HepG2 (cell line): ENCODE measurements at regions not wholly inside any gene's neighbourhood (a gene's known extent, or its start where the extent isn't known, plus 50 kb on each side); places are given as distances from the start of the nearest gene placed in this dataset.

Experiments
- ATAC-seq: fragments of 200-7000 bp; cut with Tn5 transposase; 3 replicates; pipeline ENCODE4 v1.9.1; 2020; ENCODE audit warnings: mild to moderate bottlenecking, moderate library complexity
- BruUV-seq: library from RNA; stranded (reverse); fragments of 400-500 nt; replicated peaks from 2 replicates; lab custom pipeline; 2021; lab: Mats Ljungman, UMichigan
- CTCF ChIA-PET: fragments of 300-600 bp; formaldehyde crosslinking; extraction: SDS; loops from one replicate; lab custom pipeline; 2021; ENCODE audit warnings: low total read pairs, inconsistent platforms, low intra/inter-chr PET ratio; lab: Yijun Ruan, JAX
- POLR2A ChIA-PET: fragments of 350-600 bp; sonication (Branson Sonifier 250); formaldehyde crosslinking; loops from one replicate; lab custom pipeline; 2020; ENCODE audit warnings: antibody characterized with exemption, inconsistent platforms; lab: Yijun Ruan, JAX
- DNase-seq: peaks from one replicate; pipeline ENCODE4 v3.0.0-alpha.2; 2015; ENCODE audit warnings: low spot score
- FAIRE-seq: peaks from 3 replicates; lab custom pipeline; 2011; peaks lifted over from hg19 to GRCh38; lab: Jason Lieb, UNC
- H2AFZ ChIP-seq: one replicate; pipeline ENCODE4 v1.6.1; 2011; ENCODE audit warnings: low read length, inconsistent platforms
- H3K27ac ChIP-seq: fragments of 300-600 bp; 3 replicates; pipeline ENCODE4 v1.8.0; 2011; ENCODE audit warnings: mixed run types, mild to moderate bottlenecking, mixed read lengths, low read length, inconsistent platforms; ENCODE audit not compliant: insufficient read depth; ENCODE audit errors: extremely low read length
- H3K27me3 ChIP-seq, 2 experiments: fragments of 200-600 bp in 1 of 2; 2 replicates in 1 of 2; 3 replicates in 1 of 2; pipeline versions ENCODE4 v1.6.0 to v1.8.0; 2011; ENCODE audit warnings: low read length in 2 of 2, mild to moderate bottlenecking in 2 of 2, moderate library complexity in 2 of 2, inconsistent platforms in 1 of 2; ENCODE audit not compliant: insufficient read depth in 2 of 2, control insufficient read depth in 1 of 2
- H3K36me3 ChIP-seq, 2 experiments: fragments of 200-600 bp in 1 of 2; replicated peaks in 1 of 2; 2 replicates in 1 of 2; 3 replicates in 1 of 2; pipeline versions ENCODE4 v1.5.1 to v1.8.0; 2011; ENCODE audit warnings: low read length in 2 of 2, inconsistent platforms in 1 of 2; ENCODE audit not compliant: insufficient read depth in 2 of 2, control insufficient read depth in 1 of 2
- H3K4me1 ChIP-seq: 2 replicates; pipeline ENCODE4 v1.5.1; 2012; ENCODE audit warnings: low read length, inconsistent platforms; ENCODE audit not compliant: insufficient read depth
- H3K4me2 ChIP-seq: 2 replicates; pipeline ENCODE4 v1.6.0; 2011; ENCODE audit warnings: low read depth, low read length, inconsistent platforms
- H3K4me3 ChIP-seq, 3 experiments: fragments of 200-600 bp in 1 of 3; sonication (generic), shearing (Covaris generic) in 1 of 3; replicated peaks in 1 of 3; 2 replicates each; pipeline ENCODE4 v1.5.1; 2011 to 2016; ENCODE audit warnings: low read length in 3 of 3, inconsistent platforms in 2 of 3, low read depth in 2 of 3, mild to moderate bottlenecking in 2 of 3, control low read depth in 1 of 3, mixed read lengths in 1 of 3; ENCODE audit not compliant: insufficient read depth in 1 of 3
- H3K79me2 ChIP-seq: one replicate; pipeline ENCODE4 v1.6.1; 2011; ENCODE audit warnings: low read length, inconsistent platforms; ENCODE audit not compliant: insufficient read depth
- H3K9ac ChIP-seq: 2 replicates; pipeline ENCODE4 v1.6.0; 2011; ENCODE audit warnings: mild to moderate bottlenecking, low read depth, low read length, inconsistent platforms; ENCODE audit not compliant: insufficient read depth
- H3K9me3 ChIP-seq: 2 replicates; pipeline ENCODE4 v1.5.1; 2012; ENCODE audit warnings: mild to moderate bottlenecking, low read length
- H4K20me1 ChIP-seq: 2 replicates; pipeline ENCODE4 v1.6.0; 2011; ENCODE audit warnings: inconsistent platforms, mild to moderate bottlenecking, low read length, moderate library complexity; ENCODE audit not compliant: insufficient read depth
- WGBS: methylation state at CpG from one replicate; pipeline ENCODE4 v1.1.6; 2017; ENCODE audit warnings: low lambda C conversion rate; 5-methylcytosine and 5-hydroxymethylcytosine counted together
- in situ Hi-C: cut with HindIII; loops from 2 replicates; pipeline ENCODE4 v1.10.0; 2017; ENCODE audit warnings: low pct_unique_long_range_greater_than_20kb; ENCODE audit not compliant: extremely low pct_ligation_motif_present
- intact Hi-C: fragments of 100-400 bp; cut with micrococcal nuclease; formaldehyde crosslinking; loops from one replicate; pipeline ENCODE4 v1.10.0; 2022; ENCODE audit not compliant: unreplicated experiment
- TF ChIP-seq, protein P1 (sequence below): sonication (generic); formaldehyde crosslinking; IDR thresholded peaks from 2 replicates; pipeline ENCODE4 v1.9.0; 2021; ENCODE audit warnings: missing genetic modification reagents, mild to moderate bottlenecking, borderline replicate concordance
- TF ChIP-seq, protein P2 (sequence below): sonication (generic); formaldehyde crosslinking; IDR thresholded peaks from 2 replicates; pipeline ENCODE4 v1.9.0; 2021; ENCODE audit warnings: mild to moderate bottlenecking, missing genetic modification reagents

DNA sequence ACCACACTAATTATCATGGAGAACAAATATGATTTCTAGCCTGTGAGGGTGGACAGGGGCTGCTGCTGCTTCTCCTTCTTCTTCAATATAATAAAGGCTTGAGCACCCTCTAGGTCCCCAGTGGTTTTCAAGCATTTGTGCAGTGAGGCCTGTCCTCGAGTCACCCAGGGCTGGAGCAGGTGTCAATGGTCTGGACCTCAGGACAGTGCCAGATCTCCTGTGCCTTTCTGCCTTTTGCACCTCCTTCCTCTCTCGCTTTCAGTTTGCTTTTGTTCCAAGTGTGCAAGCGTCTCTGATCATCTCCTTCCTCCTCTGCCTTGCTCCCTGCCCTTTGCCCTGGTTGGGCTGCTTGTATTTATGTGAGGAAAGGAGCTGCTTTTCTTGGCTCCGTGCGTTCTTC, 152.2 kb upstream of the SYNDIG1 start (continued):
- TF ChIP-seq, protein P1, sequence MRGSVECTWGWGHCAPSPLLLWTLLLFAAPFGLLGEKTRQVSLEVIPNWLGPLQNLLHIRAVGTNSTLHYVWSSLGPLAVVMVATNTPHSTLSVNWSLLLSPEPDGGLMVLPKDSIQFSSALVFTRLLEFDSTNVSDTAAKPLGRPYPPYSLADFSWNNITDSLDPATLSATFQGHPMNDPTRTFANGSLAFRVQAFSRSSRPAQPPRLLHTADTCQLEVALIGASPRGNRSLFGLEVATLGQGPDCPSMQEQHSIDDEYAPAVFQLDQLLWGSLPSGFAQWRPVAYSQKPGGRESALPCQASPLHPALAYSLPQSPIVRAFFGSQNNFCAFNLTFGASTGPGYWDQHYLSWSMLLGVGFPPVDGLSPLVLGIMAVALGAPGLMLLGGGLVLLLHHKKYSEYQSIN, result no peak

DNA sequence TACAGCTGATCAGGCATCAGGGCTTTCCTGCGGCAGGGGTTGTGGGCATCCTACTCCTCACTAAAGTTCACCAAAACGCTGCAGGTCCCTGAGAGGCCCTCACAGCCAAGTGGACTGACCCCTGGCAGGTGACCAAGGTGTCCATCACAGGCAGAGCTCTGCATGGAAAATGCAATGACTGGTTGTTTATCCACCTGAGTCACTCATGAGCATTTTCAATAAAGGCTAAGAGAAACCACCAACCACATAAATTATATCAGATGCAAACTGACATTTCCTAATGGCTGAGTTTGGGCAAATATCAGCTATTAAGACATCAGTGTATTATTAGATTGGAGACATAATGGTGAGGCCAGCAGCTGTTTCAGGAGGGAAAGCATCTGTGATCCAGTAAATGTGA, 152.7 kb upstream of the SYNDIG1 start:
- Histone ChIP-seq H3K4me1 (no peaks in the 10 kb centered on the region), H3K4me3 (no peak overlapping the region), H3K27ac (no peak overlapping the region), H4K20me1 (no peaks in the 10 kb centered on the region), H3K79me2 (no peaks in the 10 kb centered on the region), H3K9ac (no peak overlapping the region), H2AFZ (no peak overlapping the region), H3K9me3 (no peaks in the 10 kb centered on the region), H3K27me3 (peaks cover 3 to 5% of the 10 kb centered on the region in 2 experiments; a peak in 1 of 5 replicates), H3K4me2 (no peak overlapping the region), H3K36me3 (no peaks in the 10 kb centered on the region)
- in situ Hi-C loops, result no loop called here
- POLR2A ChIA-PET, result no interaction called here
- CTCF ChIA-PET, result no interaction called here
- intact Hi-C loops, result no loop called here
- 22% methylated on average over 2 of the region's 2 CpGs for WGBS
- BruUV-seq, result no TSS peak
- FAIRE-seq (no peak), ATAC-seq (no peak), DNase-seq (no peak)
- TF ChIP-seq, protein P2, sequence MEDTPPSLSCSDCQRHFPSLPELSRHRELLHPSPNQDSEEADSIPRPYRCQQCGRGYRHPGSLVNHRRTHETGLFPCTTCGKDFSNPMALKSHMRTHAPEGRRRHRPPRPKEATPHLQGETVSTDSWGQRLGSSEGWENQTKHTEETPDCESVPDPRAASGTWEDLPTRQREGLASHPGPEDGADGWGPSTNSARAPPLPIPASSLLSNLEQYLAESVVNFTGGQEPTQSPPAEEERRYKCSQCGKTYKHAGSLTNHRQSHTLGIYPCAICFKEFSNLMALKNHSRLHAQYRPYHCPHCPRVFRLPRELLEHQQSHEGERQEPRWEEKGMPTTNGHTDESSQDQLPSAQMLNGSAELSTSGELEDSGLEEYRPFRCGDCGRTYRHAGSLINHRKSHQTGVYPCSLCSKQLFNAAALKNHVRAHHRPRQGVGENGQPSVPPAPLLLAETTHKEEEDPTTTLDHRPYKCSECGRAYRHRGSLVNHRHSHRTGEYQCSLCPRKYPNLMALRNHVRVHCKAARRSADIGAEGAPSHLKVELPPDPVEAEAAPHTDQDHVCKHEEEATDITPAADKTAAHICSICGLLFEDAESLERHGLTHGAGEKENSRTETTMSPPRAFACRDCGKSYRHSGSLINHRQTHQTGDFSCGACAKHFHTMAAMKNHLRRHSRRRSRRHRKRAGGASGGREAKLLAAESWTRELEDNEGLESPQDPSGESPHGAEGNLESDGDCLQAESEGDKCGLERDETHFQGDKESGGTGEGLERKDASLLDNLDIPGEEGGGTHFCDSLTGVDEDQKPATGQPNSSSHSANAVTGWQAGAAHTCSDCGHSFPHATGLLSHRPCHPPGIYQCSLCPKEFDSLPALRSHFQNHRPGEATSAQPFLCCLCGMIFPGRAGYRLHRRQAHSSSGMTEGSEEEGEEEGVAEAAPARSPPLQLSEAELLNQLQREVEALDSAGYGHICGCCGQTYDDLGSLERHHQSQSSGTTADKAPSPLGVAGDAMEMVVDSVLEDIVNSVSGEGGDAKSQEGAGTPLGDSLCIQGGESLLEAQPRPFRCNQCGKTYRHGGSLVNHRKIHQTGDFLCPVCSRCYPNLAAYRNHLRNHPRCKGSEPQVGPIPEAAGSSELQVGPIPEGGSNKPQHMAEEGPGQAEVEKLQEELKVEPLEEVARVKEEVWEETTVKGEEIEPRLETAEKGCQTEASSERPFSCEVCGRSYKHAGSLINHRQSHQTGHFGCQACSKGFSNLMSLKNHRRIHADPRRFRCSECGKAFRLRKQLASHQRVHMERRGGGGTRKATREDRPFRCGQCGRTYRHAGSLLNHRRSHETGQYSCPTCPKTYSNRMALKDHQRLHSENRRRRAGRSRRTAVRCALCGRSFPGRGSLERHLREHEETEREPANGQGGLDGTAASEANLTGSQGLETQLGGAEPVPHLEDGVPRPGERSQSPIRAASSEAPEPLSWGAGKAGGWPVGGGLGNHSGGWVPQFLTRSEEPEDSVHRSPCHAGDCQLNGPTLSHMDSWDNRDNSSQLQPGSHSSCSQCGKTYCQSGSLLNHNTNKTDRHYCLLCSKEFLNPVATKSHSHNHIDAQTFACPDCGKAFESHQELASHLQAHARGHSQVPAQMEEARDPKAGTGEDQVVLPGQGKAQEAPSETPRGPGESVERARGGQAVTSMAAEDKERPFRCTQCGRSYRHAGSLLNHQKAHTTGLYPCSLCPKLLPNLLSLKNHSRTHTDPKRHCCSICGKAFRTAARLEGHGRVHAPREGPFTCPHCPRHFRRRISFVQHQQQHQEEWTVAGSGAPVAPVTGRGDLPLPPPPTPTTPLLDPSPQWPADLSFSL (CRISPR knock-in tag), result no peak
